ENCODE measurements at regions not wholly inside any gene's neighbourhood (a gene's known extent, or its start where the extent isn't known, plus 50 kb on each side); places are given as distances from the start of the nearest gene placed in this dataset.

GRCh38 chr9:1269533-1270315, 219.6 kb downstream of the DMRT2 start:
- DNase-seq, result no peak

GRCh38 chr9:1271367-1271766, 221.2 kb downstream of the DMRT2 start:
- no peak for DNase-seq

GRCh38 chr9:1271786-1272185, 221.6 kb downstream of the DMRT2 start:
- no peak for DNase-seq

GRCh38 chr9:1272488-1272887, 222.3 kb downstream of the DMRT2 start:
- no peak for DNase-seq

- no peak for DNase-seq
Measured at GRCh38 chr9:1273859-1274258, 223.7 kb downstream of the DMRT2 start.

- no peak for DNase-seq
Measured at GRCh38 chr9:1274334-1274733, 224.2 kb downstream of the DMRT2 start.

- no peak for DNase-seq
Measured at GRCh38 chr9:1276474-1276873, 226.3 kb downstream of the DMRT2 start.

- DNase-seq, result no peak
Measured at GRCh38 chr9:1284727-1285126, 234.6 kb downstream of the DMRT2 start.

- no peak for DNase-seq
Measured at GRCh38 chr9:1285526-1285925, 235.4 kb downstream of the DMRT2 start.

GRCh38 chr9:1292384-1292783, 242.2 kb downstream of the DMRT2 start:
- DNase-seq, result no peak

GRCh38 chr9:1294641-1295258, 244.6 kb downstream of the DMRT2 start:
- DNase-seq, result no peak

GRCh38 chr9:1296331-1296730, 246.2 kb downstream of the DMRT2 start:
- no peak for DNase-seq

- no peak for DNase-seq
Measured at GRCh38 chr9:1298046-1298445, 247.9 kb downstream of the DMRT2 start.

- no peak for DNase-seq
Measured at GRCh38 chr9:1300941-1301340, 250.8 kb downstream of the DMRT2 start.

- no peak for DNase-seq
Measured at GRCh38 chr9:1303932-1304331, 253.8 kb downstream of the DMRT2 start.

- no peak for DNase-seq
Measured at GRCh38 chr9:1311462-1312042, 261.4 kb downstream of the DMRT2 start.

- no peak for DNase-seq
Measured at GRCh38 chr9:1319436-1319835, 269.3 kb downstream of the DMRT2 start.

GRCh38 chr9:1320051-1320557, 269.9 kb downstream of the DMRT2 start:
- no peak for DNase-seq

GRCh38 chr9:1320607-1321195, 270.5 kb downstream of the DMRT2 start:
- DNase-seq, result no peak

GRCh38 chr9:1327467-1327866, 277.3 kb downstream of the DMRT2 start:
- no peak for DNase-seq

GRCh38 chr9:1328341-1328740, 278.2 kb downstream of the DMRT2 start:
- DNase-seq, result no peak

GRCh38 chr9:1331546-1332038, 281.4 kb downstream of the DMRT2 start:
- DNase-seq, result no peak

GRCh38 chr9:1332156-1332555, 282.0 kb downstream of the DMRT2 start:
- no peak for DNase-seq

GRCh38 chr9:1335174-1335573, 285.0 kb downstream of the DMRT2 start:
- DNase-seq, result no peak

All from NCI-H1694 (cell line).